ENCODE measurements at regions not wholly inside any gene's neighbourhood (a gene's known extent, or its start where the extent isn't known, plus 50 kb on each side); places are given as distances from the start of the nearest gene placed in this dataset.

DNA sequence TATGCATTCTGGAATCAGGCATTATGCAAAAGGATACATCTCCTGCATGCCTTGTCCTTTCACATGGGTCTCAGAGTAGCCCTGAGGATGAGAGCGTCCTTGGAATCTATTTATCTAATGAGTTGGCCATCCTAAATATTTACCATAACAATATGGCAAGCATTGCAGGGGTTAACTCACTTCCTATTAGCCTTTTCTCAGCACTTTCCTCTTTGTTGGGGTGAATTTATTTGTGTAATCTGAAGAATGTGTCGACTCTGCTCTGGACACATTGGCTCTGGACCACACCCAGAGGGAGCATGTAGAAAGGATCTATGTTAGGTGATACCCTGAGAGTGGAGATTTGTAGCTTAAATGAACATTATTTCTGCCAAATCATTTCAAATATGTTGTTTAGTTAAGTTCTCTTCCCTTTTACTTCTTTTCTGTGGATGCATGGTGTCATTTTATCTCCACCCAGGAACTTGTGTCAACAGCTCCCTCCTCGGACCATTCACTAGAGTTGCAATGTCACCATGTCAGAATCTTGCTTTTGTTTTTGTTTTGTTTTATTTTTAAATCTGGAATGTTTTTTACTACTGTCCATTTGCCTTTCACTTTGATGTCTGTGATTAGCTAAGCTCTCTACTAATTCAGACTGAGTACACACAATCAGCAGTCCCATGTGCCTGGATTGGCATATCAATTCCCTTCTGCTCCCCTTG is 757.0 kb upstream of the MMS22L start:
- in situ Hi-C loops (cut with MboI) = no loop called here
- TF ChIP-seq CTCF (IDR thresholded peaks at IDR 0.05 in 2 of 3, conservative IDR thresholded peaks at IDR 0.05 in 1 of 3; ENCODE audit: control insufficient read depth in 2 of 3, extremely low read depth in 1 of 3, insufficient read depth in 1 of 3, low read depth in 3 of 3, low read length in 3 of 3) = peak in 1 of 3 experiments; percentile 27; a peak in 2 of 6 replicates
- TF ChIP-seq MXI1 (IDR thresholded peaks at IDR 0.05; ENCODE audit: low read depth, low read length) = no peak
- no peak for TF ChIP-seq YBX1 (IDR thresholded peaks at IDR 0.05)
- no peak for TF ChIP-seq E2F8 (IDR thresholded peaks at IDR 0.05; ENCODE audit: low read depth, partially characterized antibody)
- peak; percentile 43 for TF ChIP-seq RAD21 (IDR thresholded peaks at IDR 0.05; ENCODE audit: insufficient read depth, low read depth, low read length)
- TF ChIP-seq, protein P1, sequence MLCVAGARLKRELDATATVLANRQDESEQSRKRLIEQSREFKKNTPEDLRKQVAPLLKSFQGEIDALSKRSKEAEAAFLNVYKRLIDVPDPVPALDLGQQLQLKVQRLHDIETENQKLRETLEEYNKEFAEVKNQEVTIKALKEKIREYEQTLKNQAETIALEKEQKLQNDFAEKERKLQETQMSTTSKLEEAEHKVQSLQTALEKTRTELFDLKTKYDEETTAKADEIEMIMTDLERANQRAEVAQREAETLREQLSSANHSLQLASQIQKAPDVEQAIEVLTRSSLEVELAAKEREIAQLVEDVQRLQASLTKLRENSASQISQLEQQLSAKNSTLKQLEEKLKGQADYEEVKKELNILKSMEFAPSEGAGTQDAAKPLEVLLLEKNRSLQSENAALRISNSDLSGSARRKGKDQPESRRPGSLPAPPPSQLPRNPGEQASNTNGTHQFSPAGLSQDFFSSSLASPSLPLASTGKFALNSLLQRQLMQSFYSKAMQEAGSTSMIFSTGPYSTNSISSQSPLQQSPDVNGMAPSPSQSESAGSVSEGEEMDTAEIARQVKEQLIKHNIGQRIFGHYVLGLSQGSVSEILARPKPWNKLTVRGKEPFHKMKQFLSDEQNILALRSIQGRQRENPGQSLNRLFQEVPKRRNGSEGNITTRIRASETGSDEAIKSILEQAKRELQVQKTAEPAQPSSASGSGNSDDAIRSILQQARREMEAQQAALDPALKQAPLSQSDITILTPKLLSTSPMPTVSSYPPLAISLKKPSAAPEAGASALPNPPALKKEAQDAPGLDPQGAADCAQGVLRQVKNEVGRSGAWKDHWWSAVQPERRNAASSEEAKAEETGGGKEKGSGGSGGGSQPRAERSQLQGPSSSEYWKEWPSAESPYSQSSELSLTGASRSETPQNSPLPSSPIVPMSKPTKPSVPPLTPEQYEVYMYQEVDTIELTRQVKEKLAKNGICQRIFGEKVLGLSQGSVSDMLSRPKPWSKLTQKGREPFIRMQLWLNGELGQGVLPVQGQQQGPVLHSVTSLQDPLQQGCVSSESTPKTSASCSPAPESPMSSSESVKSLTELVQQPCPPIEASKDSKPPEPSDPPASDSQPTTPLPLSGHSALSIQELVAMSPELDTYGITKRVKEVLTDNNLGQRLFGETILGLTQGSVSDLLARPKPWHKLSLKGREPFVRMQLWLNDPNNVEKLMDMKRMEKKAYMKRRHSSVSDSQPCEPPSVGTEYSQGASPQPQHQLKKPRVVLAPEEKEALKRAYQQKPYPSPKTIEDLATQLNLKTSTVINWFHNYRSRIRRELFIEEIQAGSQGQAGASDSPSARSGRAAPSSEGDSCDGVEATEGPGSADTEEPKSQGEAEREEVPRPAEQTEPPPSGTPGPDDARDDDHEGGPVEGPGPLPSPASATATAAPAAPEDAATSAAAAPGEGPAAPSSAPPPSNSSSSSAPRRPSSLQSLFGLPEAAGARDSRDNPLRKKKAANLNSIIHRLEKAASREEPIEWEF (IDR thresholded peaks at IDR 0.05; ENCODE audit: insufficient replicate concordance, low read depth, low read length) = no peak
- no peak for TF ChIP-seq EED (IDR thresholded peaks at IDR 0.05; ENCODE audit: low read depth)
- no peak for TF ChIP-seq RAD51 (IDR thresholded peaks at IDR 0.05)
- no peak for TF ChIP-seq HDAC6 (IDR thresholded peaks at IDR 0.05; ENCODE audit: unreplicated experiment)
- no peak for TF ChIP-seq FOS (IDR thresholded peaks at IDR 0.05; ENCODE audit: borderline replicate concordance, extremely low read depth, insufficient read length)
- TF ChIP-seq GABPA (IDR thresholded peaks at IDR 0.05; ENCODE audit: low read depth) = no peak
- BruUV-seq (replicated peaks) = no TSS peak

More for the DNA sequence above, 757.0 kb upstream of the MMS22L start:
- ChIA-PET CTCF (interaction anchor here (1.1 kb wide), 1 partner anchor 541 kb away, joined by 3 read pairs; no protein-coding TSS in a partner anchor), RAD21 (ENCODE audit: unreplicated experiment) (no interaction called here), SMC1A (ENCODE audit: uncharacterized antibody, unreplicated experiment) (no interaction called here), POLR2A (no interaction called here)
- intact Hi-C loops (cut with micrococcal nuclease; ENCODE audit: unreplicated experiment) = no loop called here
- H3K4me1 ChIP-seq (ENCODE audit: control insufficient read depth, insufficient read depth, low read length) = no peaks in the 10 kb centered on the region
- ATAC-seq = no peak
- 0% methylated on average over 3 of the region's 3 CpGs for WGBS (ENCODE audit: insufficient coverage, insufficient replicate concordance, low lambda C conversion rate, missing lambda C conversion rate)
- no peak for DNase-seq (ENCODE audit: low read depth, low spot score)
- no peak overlapping the region for H3K27ac ChIP-seq (ENCODE audit: control insufficient read depth, insufficient read depth)
- H3K4me2 ChIP-seq (ENCODE audit: control insufficient read depth, insufficient read depth) = no peak overlapping the region
- no peaks in the 10 kb centered on the region for H4K20me1 ChIP-seq (ENCODE audit: control insufficient read depth, insufficient read depth)
- FAIRE-seq = no peak
- H3K9me3 ChIP-seq (replicated peaks; ENCODE audit: control insufficient read depth, insufficient read depth, low read length) = no peaks in the 10 kb centered on the region
- H3K36me3 ChIP-seq (ENCODE audit: control insufficient read depth in 2 of 2, insufficient read depth in 2 of 2, low read length in 1 of 2) = no peaks in the 10 kb centered on the region
- H3K79me2 ChIP-seq (ENCODE audit: control insufficient read depth, insufficient read depth, low read length) = no peaks in the 10 kb centered on the region
- no peak overlapping the region for H3K9ac ChIP-seq (ENCODE audit: control insufficient read depth, insufficient read depth, low read length)
- H3K27me3 ChIP-seq (replicated peaks in 1 of 2; ENCODE audit: control insufficient read depth in 2 of 2, insufficient read depth in 2 of 2, low read length in 1 of 2) = no peaks in the 10 kb centered on the region; a peak in 1 of 4 replicates
- no peak overlapping the region for H3K4me3 ChIP-seq
- no peak overlapping the region for H2AFZ ChIP-seq (ENCODE audit: control insufficient read depth, low read depth, low read length)

All from GM12878 (cell line).